ENCODE measurements at regions not wholly inside any gene's neighbourhood (a gene's known extent, or its start where the extent isn't known, plus 50 kb on each side); places are given as distances from the start of the nearest gene placed in this dataset.

DNA sequence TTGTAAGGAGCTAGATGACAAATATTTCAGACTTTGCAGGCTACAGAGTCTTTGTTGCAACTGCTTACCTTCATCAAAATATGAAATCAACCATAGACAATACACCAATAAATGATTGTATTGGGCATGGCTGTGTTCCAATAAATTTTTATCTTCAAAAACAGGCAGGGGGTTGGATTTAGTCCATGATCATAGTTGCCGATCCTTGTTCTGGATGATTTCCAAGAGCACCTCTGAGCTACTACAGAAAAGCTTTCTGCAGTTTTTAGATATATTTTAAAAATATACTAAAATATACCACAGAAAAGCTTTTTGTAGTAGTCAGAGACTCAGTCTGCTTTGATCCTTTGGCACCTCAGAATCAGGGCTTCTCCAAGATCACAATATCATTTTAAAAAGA lies 145.0 kb downstream of the HTR1B start:
- intact Hi-C loops (cut with DNase I; ENCODE audit: low total_unique reads), result no loop called here
- no peaks in the 10 kb centered on the region for H3K27me3 ChIP-seq
- no peak overlapping the region for H3K27ac ChIP-seq
- H3K4me1 ChIP-seq, result no peaks in the 10 kb centered on the region
- WGBS, 2 donors, result 65 to 67% methylated on average over 1 of the region's 1 CpG
- no peaks in the 10 kb centered on the region for H3K36me3 ChIP-seq (ENCODE audit: low read depth, missing control alignments)
- DNase-seq, result no peak
- no peak overlapping the region for H3K4me3 ChIP-seq
- no peaks in the 10 kb centered on the region for H3K9me3 ChIP-seq
- TF ChIP-seq POLR2A (IDR thresholded peaks at IDR 0.05), result no peak
- TF ChIP-seq, protein P1, sequence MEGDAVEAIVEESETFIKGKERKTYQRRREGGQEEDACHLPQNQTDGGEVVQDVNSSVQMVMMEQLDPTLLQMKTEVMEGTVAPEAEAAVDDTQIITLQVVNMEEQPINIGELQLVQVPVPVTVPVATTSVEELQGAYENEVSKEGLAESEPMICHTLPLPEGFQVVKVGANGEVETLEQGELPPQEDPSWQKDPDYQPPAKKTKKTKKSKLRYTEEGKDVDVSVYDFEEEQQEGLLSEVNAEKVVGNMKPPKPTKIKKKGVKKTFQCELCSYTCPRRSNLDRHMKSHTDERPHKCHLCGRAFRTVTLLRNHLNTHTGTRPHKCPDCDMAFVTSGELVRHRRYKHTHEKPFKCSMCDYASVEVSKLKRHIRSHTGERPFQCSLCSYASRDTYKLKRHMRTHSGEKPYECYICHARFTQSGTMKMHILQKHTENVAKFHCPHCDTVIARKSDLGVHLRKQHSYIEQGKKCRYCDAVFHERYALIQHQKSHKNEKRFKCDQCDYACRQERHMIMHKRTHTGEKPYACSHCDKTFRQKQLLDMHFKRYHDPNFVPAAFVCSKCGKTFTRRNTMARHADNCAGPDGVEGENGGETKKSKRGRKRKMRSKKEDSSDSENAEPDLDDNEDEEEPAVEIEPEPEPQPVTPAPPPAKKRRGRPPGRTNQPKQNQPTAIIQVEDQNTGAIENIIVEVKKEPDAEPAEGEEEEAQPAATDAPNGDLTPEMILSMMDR (IDR thresholded peaks at IDR 0.05), result no peak

DNA sequence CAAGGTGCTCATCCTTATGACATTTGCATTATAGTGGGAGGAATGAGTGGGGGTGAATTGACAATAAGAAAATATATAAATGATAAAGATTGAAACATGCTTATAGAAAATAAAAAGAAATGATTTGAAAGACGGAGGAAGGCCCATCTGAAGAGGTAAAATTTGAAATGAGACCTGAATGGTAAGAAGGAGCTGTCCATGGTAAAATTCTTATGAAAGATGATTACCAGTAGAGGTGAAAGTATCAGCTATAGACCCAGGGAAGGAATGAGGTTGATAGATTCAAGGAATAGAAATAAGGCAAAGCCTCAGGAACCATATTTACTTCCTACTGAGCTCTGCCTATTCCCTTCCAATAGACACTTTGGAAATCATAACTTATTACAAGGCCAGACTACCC lies 149.7 kb downstream of the HTR1B start:
- H3K9me3 ChIP-seq, result no peaks in the 10 kb centered on the region
- no peaks in the 10 kb centered on the region for H3K27me3 ChIP-seq
- intact Hi-C loops (cut with DNase I; ENCODE audit: low total_unique reads), result no loop called here
- no peaks in the 10 kb centered on the region for H3K36me3 ChIP-seq (ENCODE audit: low read depth, missing control alignments)
- TF ChIP-seq, protein P1 (IDR thresholded peaks at IDR 0.05), result no peak
- TF ChIP-seq POLR2A (IDR thresholded peaks at IDR 0.05), result no peak
- no peak overlapping the region for H3K4me3 ChIP-seq
- WGBS, 2 donors, result 76 to 96% methylated on average over 1 of the region's 1 CpG
- no peak for DNase-seq
- H3K27ac ChIP-seq, result no peak overlapping the region
- H3K4me1 ChIP-seq, result no peaks in the 10 kb centered on the region

DNA sequence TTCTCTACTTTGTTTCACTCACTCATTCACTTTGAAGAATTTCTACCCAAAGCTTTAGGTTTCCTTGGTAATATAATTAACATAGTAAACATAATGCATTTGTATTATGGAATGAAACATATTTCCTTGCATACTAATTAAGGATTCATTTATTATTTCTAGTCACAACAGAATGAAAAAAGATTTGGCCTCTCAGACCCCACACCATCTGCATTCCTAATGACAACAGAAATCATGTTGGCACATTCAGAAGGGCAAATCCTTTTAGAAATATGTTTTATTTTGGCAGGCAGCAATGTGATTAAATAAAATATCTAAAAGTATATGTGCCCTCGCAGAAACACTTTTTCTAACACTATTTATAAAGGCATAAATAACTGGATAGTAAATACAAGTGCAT lies 163.4 kb downstream of the HTR1B start:
- WGBS, 2 donors, result 89 to 93% methylated on average over 1 of the region's 1 CpG
- no peak for TF ChIP-seq POLR2A (IDR thresholded peaks at IDR 0.05)
- TF ChIP-seq, protein P1 (IDR thresholded peaks at IDR 0.05), result no peak
- intact Hi-C loops (cut with DNase I; ENCODE audit: low total_unique reads), result no loop called here
- Histone ChIP-seq H3K36me3 (ENCODE audit: low read depth, missing control alignments) (no peaks in the 10 kb centered on the region), H3K4me1 (no peaks in the 10 kb centered on the region), H3K9me3 (no peaks in the 10 kb centered on the region), H3K27me3 (no peaks in the 10 kb centered on the region), H3K27ac (no peak overlapping the region), H3K4me3 (no peak overlapping the region)
- no peak for DNase-seq

DNA sequence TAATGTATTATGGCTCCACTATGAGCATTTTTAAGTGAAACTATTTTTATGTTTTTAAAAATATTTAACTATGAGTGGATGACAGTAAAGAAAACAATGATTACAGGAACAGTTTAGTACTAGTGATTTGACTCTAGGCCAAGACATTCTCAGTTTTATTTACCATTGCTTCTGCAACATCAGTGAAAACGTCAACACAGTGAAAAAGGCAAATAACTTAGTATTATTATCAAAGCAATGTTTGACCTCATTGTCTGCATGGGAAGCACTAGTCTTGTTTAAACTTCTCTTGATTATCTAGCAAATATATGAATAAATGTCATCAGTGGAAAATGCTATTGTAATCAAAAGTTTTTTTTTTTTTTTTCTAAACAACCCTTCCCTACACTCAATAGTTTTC lies 165.0 kb downstream of the HTR1B start:
- WGBS, 2 donors, result 32 to 43% methylated on average over 1 of the region's 1 CpG
- Histone ChIP-seq H3K4me1 (no peaks in the 10 kb centered on the region), H3K9me3 (no peaks in the 10 kb centered on the region), H3K27ac (no peak overlapping the region), H3K27me3 (no peaks in the 10 kb centered on the region), H3K4me3 (no peak overlapping the region), H3K36me3 (ENCODE audit: low read depth, missing control alignments) (no peaks in the 10 kb centered on the region)
- TF ChIP-seq, protein P1 (IDR thresholded peaks at IDR 0.05), result no peak
- no peak for TF ChIP-seq POLR2A (IDR thresholded peaks at IDR 0.05)
- no peak for DNase-seq
- intact Hi-C loops (cut with DNase I; ENCODE audit: low total_unique reads), result no loop called here
